Thyroid gland (tissue), 4 donors: ENCODE measurements at regions not wholly inside any gene's neighbourhood (a gene's known extent, or its start where the extent isn't known, plus 50 kb on each side); places are given as distances from the start of the nearest gene placed in this dataset.

Experiments used
- DNase-seq, 2 donors: peaks; one replicate each; pipeline ENCODE4 v3.0.0-alpha.2; 2019
- H3K27ac ChIP-seq, 3 donors: fragments of 200-600 bp; sonication (generic); 1 replicate in 2 of 3; 2 replicates in 1 of 3; pipeline ENCODE4 v1.5.1; 2016 to 2019; ENCODE audit warnings: mild to moderate bottlenecking in 1 of 3, moderate library complexity in 1 of 3
- H3K27me3 ChIP-seq: fragments of 200-600 bp; sonication (generic); one replicate; pipeline ENCODE4 v1.5.1; 2019
- H3K36me3 ChIP-seq, 2 donors: fragments of 200-600 bp; sonication (generic); one replicate each; pipeline ENCODE4 v1.5.1; 2016 to 2019
- H3K4me1 ChIP-seq, 2 donors: fragments of 200-600 bp; sonication (generic); one replicate each; pipeline ENCODE4 v1.5.1; 2017 to 2019
- H3K4me3 ChIP-seq, 3 donors: fragments of 200-600 bp; sonication (generic); replicated peaks in 1 of 3; 1 replicate in 2 of 3; 2 replicates in 1 of 3; pipeline ENCODE4 v1.5.1; 2016; ENCODE audit warnings: mild to moderate bottlenecking in 1 of 3
- H3K9me3 ChIP-seq: fragments of 200-600 bp; sonication (generic); one replicate; pipeline ENCODE4 v1.5.1; 2017
- CTCF ChIP-seq, 6 experiments: fragments of 200-600 bp in 3 of 6; fragments of 450-650 bp in 3 of 6; sonication (generic) in 3 of 6; IDR thresholded peaks; one replicate each; pipeline ENCODE4 v1.5.1; 2016 to 2019; ENCODE audit warnings: antibody characterized with exemption in 6 of 6, mild to moderate bottlenecking in 2 of 6, inconsistent platforms in 1 of 6, moderate library complexity in 1 of 6
- POLR2A ChIP-seq, 2 donors: fragments of 450-650 bp; IDR thresholded peaks; one replicate each; pipeline ENCODE4 v1.6.1; 2017; ENCODE audit warnings: antibody characterized with exemption in 2 of 2, mild to moderate bottlenecking in 2 of 2, moderate library complexity in 1 of 2
- WGBS, 2 donors: methylation state at CpG; one replicate each; pipeline ENCODE4 v1.1.5; 2017; 5-methylcytosine and 5-hydroxymethylcytosine counted together
- intact Hi-C: fragments of 100-400 bp; cut with DNase I; formaldehyde crosslinking; loops from one replicate; pipeline ENCODE4 v1.15.1; 2023

- no peaks in the 10 kb centered on the region for H3K36me3 ChIP-seq
- WGBS, 2 donors, result 85 to 92% methylated on average over 2 of the region's 2 CpGs
- H3K4me3 ChIP-seq, result no peak overlapping the region
- H3K9me3 ChIP-seq, result no peaks in the 10 kb centered on the region
- intact Hi-C loops, result no loop called here
- DNase-seq, result no peak
- H3K27ac ChIP-seq, result no peak overlapping the region
- no peak for TF ChIP-seq CTCF (IDR thresholded peaks at IDR 0.05)
- TF ChIP-seq POLR2A (IDR thresholded peaks at IDR 0.05), result no peak
- H3K4me1 ChIP-seq, result no peaks in the 10 kb centered on the region
- no peaks in the 10 kb centered on the region for H3K27me3 ChIP-seq
Measured at GRCh38 chr20:4370851-4371250, 121.8 kb upstream of the ADRA1D start.

- intact Hi-C loops, result loop anchor here (10.0 kb wide), 1 partner anchor 65 kb away; no protein-coding TSS in a partner anchor
- Histone ChIP-seq H3K4me1 (no peaks in the 10 kb centered on the region), H3K27me3 (no peaks in the 10 kb centered on the region), H3K4me3 (no peak overlapping the region), H3K9me3 (no peaks in the 10 kb centered on the region), H3K36me3 (no peaks in the 10 kb centered on the region), H3K27ac (no peak overlapping the region)
- WGBS, 2 donors, result 80 to 81% methylated on average over 6 of the region's 6 CpGs
- TF ChIP-seq POLR2A (IDR thresholded peaks at IDR 0.05) (no peak), CTCF (IDR thresholded peaks at IDR 0.05) (no peak)
- DNase-seq, result no peak
Measured at GRCh38 chr20:4369798-4370124, 120.7 kb upstream of the ADRA1D start.

GRCh38 chr20:4369119-4369797, 120.2 kb upstream of the ADRA1D start:
- TF ChIP-seq CTCF (IDR thresholded peaks at IDR 0.05), result no peak
- no peak for TF ChIP-seq POLR2A (IDR thresholded peaks at IDR 0.05)
- no peak for DNase-seq
- H3K4me1 ChIP-seq, result no peaks in the 10 kb centered on the region
- H3K27me3 ChIP-seq, result no peaks in the 10 kb centered on the region
- H3K4me3 ChIP-seq, result no peak overlapping the region
- WGBS, 2 donors, result 66 to 76% methylated on average over 2 of the region's 2 CpGs
- intact Hi-C loops, result loop anchor here (10.0 kb wide), 1 partner anchor 64 kb away; no protein-coding TSS in a partner anchor
- no peak overlapping the region for H3K27ac ChIP-seq
- no peaks in the 10 kb centered on the region for H3K9me3 ChIP-seq
- no peaks in the 10 kb centered on the region for H3K36me3 ChIP-seq

- TF ChIP-seq CTCF (IDR thresholded peaks at IDR 0.05) (no peak), POLR2A (IDR thresholded peaks at IDR 0.05) (no peak)
Measured at GRCh38 chr20:4366076-4366475, 117.0 kb upstream of the ADRA1D start.

GRCh38 chr20:4358552-4358951, 109.5 kb upstream of the ADRA1D start:
- no peak overlapping the region for H3K4me3 ChIP-seq
- no peak for DNase-seq
- H3K36me3 ChIP-seq, result no peaks in the 10 kb centered on the region
- TF ChIP-seq POLR2A (IDR thresholded peaks at IDR 0.05) (no peak), CTCF (IDR thresholded peaks at IDR 0.05) (no peak)
- H3K4me1 ChIP-seq, result no peaks in the 10 kb centered on the region
- no peak overlapping the region for H3K27ac ChIP-seq
- intact Hi-C loops, result no loop called here
- no peaks in the 10 kb centered on the region for H3K27me3 ChIP-seq
- 39 to 58% methylated on average over 6 of the region's 6 CpGs for WGBS, 2 donors
- no peaks in the 10 kb centered on the region for H3K9me3 ChIP-seq

More at GRCh38 chr20:4366076-4366475, 117.0 kb upstream of the ADRA1D start:
- H3K27ac ChIP-seq, result no peak overlapping the region
- no peaks in the 10 kb centered on the region for H3K27me3 ChIP-seq
- H3K4me1 ChIP-seq, result no peaks in the 10 kb centered on the region
- no peak for DNase-seq
- H3K4me3 ChIP-seq, result no peak overlapping the region
- H3K36me3 ChIP-seq, result no peaks in the 10 kb centered on the region
- intact Hi-C loops, result loop anchor here (10.0 kb wide), 1 partner anchor 61 kb away; no protein-coding TSS in a partner anchor
- WGBS, 2 donors, result 82 to 95% methylated on average over 1 of the region's 1 CpG
- no peaks in the 10 kb centered on the region for H3K9me3 ChIP-seq
